HepG2 (cell line): ENCODE measurements at regions not wholly inside any gene's neighbourhood (a gene's known extent, or its start where the extent isn't known, plus 50 kb on each side); places are given as distances from the start of the nearest gene placed in this dataset.
A peak's percentile ranks its signal among the peaks of the same experiment; 100 is the strongest.

Source experiments
- ETV6 ChIP-seq: sonication (generic); formaldehyde crosslinking; conservative IDR thresholded peaks from 2 replicates; pipeline ENCODE4 v1.4.0; 2020; ENCODE audit warnings: missing genetic modification reagents
- FUBP1 ChIP-seq: sonication (generic); formaldehyde crosslinking; IDR thresholded peaks from 2 replicates; pipeline ENCODE4 v1.5.1; 2020; ENCODE audit warnings: missing genetic modification reagents, mild to moderate bottlenecking, borderline replicate concordance
- MATR3 ChIP-seq: sonication (generic); formaldehyde crosslinking; IDR thresholded peaks from 2 replicates; pipeline ENCODE4 v1.4.0; 2020; ENCODE audit warnings: missing genetic modification reagents
- NBN ChIP-seq: fragments of 450-650 bp; conservative IDR thresholded peaks from 2 replicates; pipeline ENCODE4 v1.6.1; 2017
- SRSF1 ChIP-seq: fragments of 200-400 bp; formaldehyde crosslinking; optimal IDR thresholded peaks from 2 replicates; pipeline ENCODE3; 2017; ENCODE audit warnings: mild to moderate bottlenecking, low read depth, low read length, moderate library complexity
- WIZ ChIP-seq: sonication (generic); formaldehyde crosslinking; IDR thresholded peaks from 2 replicates; pipeline ENCODE4 v1.5.1; 2020; ENCODE audit warnings: mild to moderate bottlenecking, missing genetic modification reagents
- ZNF263 ChIP-seq: sonication (generic); formaldehyde crosslinking; IDR thresholded peaks from 2 replicates; pipeline ENCODE4 v1.4.0; 2020; ENCODE audit warnings: missing genetic modification reagents
- ZNF280B ChIP-seq: sonication (generic); formaldehyde crosslinking; IDR thresholded peaks from 2 replicates; pipeline ENCODE4 v1.5.0; 2020; ENCODE audit warnings: missing genetic modification reagents, mild to moderate bottlenecking, borderline replicate concordance
- ZNF460 ChIP-seq: sonication (generic); formaldehyde crosslinking; IDR thresholded peaks from 2 replicates; pipeline ENCODE4 v1.5.1; 2020; ENCODE audit warnings: missing genetic modification reagents, mild to moderate bottlenecking, borderline replicate concordance
- ZNF484 ChIP-seq: sonication (generic); formaldehyde crosslinking; IDR thresholded peaks from 2 replicates; pipeline ENCODE4 v1.5.1; 2020; ENCODE audit warnings: mild to moderate bottlenecking, low read depth, missing genetic modification reagents, borderline replicate concordance
- ZNF629 ChIP-seq: sonication (generic); formaldehyde crosslinking; conservative IDR thresholded peaks from 2 replicates; pipeline ENCODE4 v1.5.0; 2020; ENCODE audit warnings: missing genetic modification reagents
- ZSCAN9 ChIP-seq: IDR thresholded peaks from 2 replicates; pipeline ENCODE4 v1.6.1; 2016; ENCODE audit warnings: borderline replicate concordance
- TF ChIP-seq, protein P1 (sequence below): fragments of 450-650 bp; IDR thresholded peaks from 2 replicates; pipeline ENCODE4 v1.6.1; 2017; ENCODE audit warnings: mild to moderate bottlenecking
- TF ChIP-seq, protein P2 (sequence below): IDR thresholded peaks from 2 replicates; pipeline ENCODE4 v1.6.1; 2012; ENCODE audit warnings: low read depth, low read length, improper control_type of control experiment

DNA sequence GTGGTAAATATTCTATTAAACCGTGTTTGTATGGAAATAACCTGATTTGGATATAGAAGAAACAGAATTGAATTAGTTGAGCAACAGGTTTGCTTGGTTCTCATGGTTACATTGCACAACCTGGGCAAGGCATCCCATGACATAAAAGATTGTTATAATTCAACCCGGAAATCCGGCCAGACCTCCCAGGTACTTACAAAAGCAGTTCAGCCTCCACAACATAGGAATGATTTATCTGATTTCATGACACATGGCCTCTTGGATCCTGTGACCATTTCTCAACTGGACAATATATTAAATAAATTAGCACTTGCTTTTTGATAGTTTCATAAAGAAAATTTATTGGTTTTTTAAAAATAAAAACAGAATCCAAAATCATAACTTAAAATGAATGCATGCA is 55.1 kb upstream of the PTPN12 start (continued):
- TF ChIP-seq, protein P1, sequence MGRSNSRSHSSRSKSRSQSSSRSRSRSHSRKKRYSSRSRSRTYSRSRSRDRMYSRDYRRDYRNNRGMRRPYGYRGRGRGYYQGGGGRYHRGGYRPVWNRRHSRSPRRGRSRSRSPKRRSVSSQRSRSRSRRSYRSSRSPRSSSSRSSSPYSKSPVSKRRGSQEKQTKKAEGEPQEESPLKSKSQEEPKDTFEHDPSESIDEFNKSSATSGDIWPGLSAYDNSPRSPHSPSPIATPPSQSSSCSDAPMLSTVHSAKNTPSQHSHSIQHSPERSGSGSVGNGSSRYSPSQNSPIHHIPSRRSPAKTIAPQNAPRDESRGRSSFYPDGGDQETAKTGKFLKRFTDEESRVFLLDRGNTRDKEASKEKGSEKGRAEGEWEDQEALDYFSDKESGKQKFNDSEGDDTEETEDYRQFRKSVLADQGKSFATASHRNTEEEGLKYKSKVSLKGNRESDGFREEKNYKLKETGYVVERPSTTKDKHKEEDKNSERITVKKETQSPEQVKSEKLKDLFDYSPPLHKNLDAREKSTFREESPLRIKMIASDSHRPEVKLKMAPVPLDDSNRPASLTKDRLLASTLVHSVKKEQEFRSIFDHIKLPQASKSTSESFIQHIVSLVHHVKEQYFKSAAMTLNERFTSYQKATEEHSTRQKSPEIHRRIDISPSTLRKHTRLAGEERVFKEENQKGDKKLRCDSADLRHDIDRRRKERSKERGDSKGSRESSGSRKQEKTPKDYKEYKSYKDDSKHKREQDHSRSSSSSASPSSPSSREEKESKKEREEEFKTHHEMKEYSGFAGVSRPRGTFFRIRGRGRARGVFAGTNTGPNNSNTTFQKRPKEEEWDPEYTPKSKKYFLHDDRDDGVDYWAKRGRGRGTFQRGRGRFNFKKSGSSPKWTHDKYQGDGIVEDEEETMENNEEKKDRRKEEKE = no peak
- TF ChIP-seq MATR3 (CRISPR knock-in tag) (no peak), ZNF280B (CRISPR knock-in tag) (no peak), ZSCAN9 (CRISPR knock-in tag) (no peak), SRSF1 (no peak), ZNF263 (CRISPR knock-in tag) (no peak), ZNF460 (CRISPR knock-in tag) (no peak), ZNF629 (CRISPR knock-in tag) (no peak), FUBP1 (CRISPR knock-in tag) (no peak), WIZ (CRISPR knock-in tag) (no peak), ETV6 (CRISPR knock-in tag) (no peak), ZNF484 (no peak), NBN (no peak)
- TF ChIP-seq, protein P2, sequence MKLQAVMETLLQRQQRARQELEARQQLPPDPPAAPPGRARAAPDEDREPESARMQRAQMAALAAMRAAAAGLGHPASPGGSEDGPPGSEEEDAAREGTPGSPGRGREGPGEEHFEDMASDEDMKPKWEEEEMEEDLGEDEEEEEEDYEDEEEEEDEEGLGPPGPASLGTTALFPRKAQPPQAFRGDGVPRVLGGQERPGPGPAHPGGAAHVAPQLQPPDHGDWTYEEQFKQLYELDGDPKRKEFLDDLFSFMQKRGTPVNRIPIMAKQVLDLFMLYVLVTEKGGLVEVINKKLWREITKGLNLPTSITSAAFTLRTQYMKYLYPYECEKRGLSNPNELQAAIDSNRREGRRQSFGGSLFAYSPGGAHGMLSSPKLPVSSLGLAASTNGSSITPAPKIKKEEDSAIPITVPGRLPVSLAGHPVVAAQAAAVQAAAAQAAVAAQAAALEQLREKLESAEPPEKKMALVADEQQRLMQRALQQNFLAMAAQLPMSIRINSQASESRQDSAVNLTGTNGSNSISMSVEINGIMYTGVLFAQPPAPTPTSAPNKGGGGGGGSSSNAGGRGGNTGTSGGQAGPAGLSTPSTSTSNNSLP = peak; percentile 82
